ENCODE measurements at regions not wholly inside any gene's neighbourhood (a gene's known extent, or its start where the extent isn't known, plus 50 kb on each side); places are given as distances from the start of the nearest gene placed in this dataset.

DNA sequence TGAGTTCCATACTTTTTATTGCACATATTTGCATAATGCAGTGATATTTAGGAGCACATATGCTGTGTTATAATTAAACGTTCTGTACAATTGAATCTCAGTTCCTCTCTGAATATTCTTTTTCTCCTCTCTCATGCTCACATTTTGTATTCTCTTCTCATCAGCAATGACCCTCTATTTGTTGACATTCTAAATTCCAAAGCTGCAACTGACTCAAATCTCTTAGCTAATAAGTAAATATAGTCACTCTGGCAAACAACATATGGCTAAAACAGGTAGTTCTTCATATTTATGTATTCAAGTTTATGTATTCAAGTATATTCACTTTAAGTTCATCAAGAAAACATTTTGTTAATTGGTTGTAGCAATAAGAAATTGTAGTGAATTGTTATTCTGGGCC is 907.4 kb upstream of the VRK2 start:
- Histone ChIP-seq H4K20me1 (replicated peaks in 1 of 2; ENCODE audit: control insufficient read depth in 1 of 2, insufficient read depth in 2 of 2, low read length in 2 of 2) (no peaks in the 10 kb centered on the region), H4K91ac (replicated peaks; ENCODE audit: insufficient read length, low read length) (no peak overlapping the region), H2BK120ac (replicated peaks; ENCODE audit: low read depth, low read length) (no peak overlapping the region), H3K23ac (ENCODE audit: insufficient read length) (no peak overlapping the region), H3K27me3 (replicated peaks in 1 of 4; ENCODE audit: control insufficient read depth in 3 of 4, extremely low read depth in 1 of 4, insufficient read depth in 3 of 4, low read length in 3 of 4) (no peaks in the 10 kb centered on the region), H2AK5ac (ENCODE audit: low read depth, low read length) (no peak overlapping the region), H2BK20ac (ENCODE audit: low read length) (no peak overlapping the region), H3K56ac (replicated peaks; ENCODE audit: insufficient read length, low read depth, low read length) (no peak overlapping the region), H2BK15ac (ENCODE audit: low read length) (no peak overlapping the region), H3K18ac (ENCODE audit: extremely low read depth, low read length) (no peak overlapping the region), H3K4me3 (ENCODE audit: extremely low read depth in 1 of 4, insufficient read depth in 2 of 4, low read depth in 3 of 4, low read length in 4 of 4) (no peak overlapping the region), H3K14ac (ENCODE audit: insufficient read length) (no peak overlapping the region), H3K36me3 (ENCODE audit: control insufficient read depth in 2 of 4, insufficient read depth in 4 of 4, low read length in 3 of 4) (no peaks in the 10 kb centered on the region), H3K23me2 (ENCODE audit: low read depth, low read length) (no peaks in the 10 kb centered on the region), H3K79me1 (ENCODE audit: low read depth, low read length) (no peaks in the 10 kb centered on the region), H4K5ac (ENCODE audit: insufficient read length, low read depth, low read length) (no peak overlapping the region), H2AFZ (ENCODE audit: low read length) (no peak overlapping the region), H3K4me1 (replicated peaks in 1 of 4; ENCODE audit: control insufficient read depth in 3 of 4, insufficient read depth in 4 of 4, low read length in 3 of 4) (no peaks in the 10 kb centered on the region), H3K27ac (ENCODE audit: low read depth, low read length) (no peak overlapping the region), H3K9me3 (ENCODE audit: insufficient read depth in 2 of 2, low read depth in 1 of 2, low read length in 1 of 2) (no peaks in the 10 kb centered on the region), H3K4ac (replicated peaks; ENCODE audit: insufficient read length, low read depth, low read length) (no peak overlapping the region), H3K9ac (replicated peaks in 1 of 4; ENCODE audit: extremely low read depth in 1 of 4, low read depth in 3 of 4, low read length in 3 of 4) (no peak overlapping the region), H2BK12ac (ENCODE audit: low read depth, low read length) (no peak overlapping the region), H4K8ac (ENCODE audit: extremely low read depth, insufficient read depth, low read length) (no peak overlapping the region), H3K79me2 (ENCODE audit: control insufficient read depth in 1 of 2, insufficient read depth in 2 of 2, low read length in 2 of 2) (no peaks in the 10 kb centered on the region), H2BK5ac (ENCODE audit: low read depth, low read length) (no peak overlapping the region), H3K4me2 (ENCODE audit: insufficient read depth in 1 of 2, low read depth in 2 of 2, low read length in 2 of 2) (no peak overlapping the region)
- TF ChIP-seq SIN3A (conservative IDR thresholded peaks at IDR 0.05 in 1 of 2, IDR thresholded peaks at IDR 0.05 in 1 of 2; ENCODE audit: low read depth in 1 of 2, low read length in 2 of 2), result no peak
- TF ChIP-seq SIX5 (IDR thresholded peaks at IDR 0.05; ENCODE audit: low read depth, low read length), result no peak
- TF ChIP-seq EGR1 (IDR thresholded peaks at IDR 0.05; ENCODE audit: borderline replicate concordance, low read depth, low read length), result no peak
- no peak for TF ChIP-seq TAF1 (IDR thresholded peaks at IDR 0.05; ENCODE audit: low read depth, low read length)
- TF ChIP-seq FOSL1 (IDR thresholded peaks at IDR 0.05; ENCODE audit: insufficient read depth, low read depth, low read length), result no peak
- no peak for TF ChIP-seq TAF7 (optimal IDR thresholded peaks at IDR 0.05; ENCODE audit: borderline replicate concordance, low read depth, low read length)
- TF ChIP-seq KDM5A (IDR thresholded peaks at IDR 0.05; ENCODE audit: low read length), result no peak
- no peak for TF ChIP-seq CBX5 (IDR thresholded peaks at IDR 0.05; ENCODE audit: low read depth, low read length)
- no peak for TF ChIP-seq TCF12 (IDR thresholded peaks at IDR 0.05; ENCODE audit: low read depth, low read length)
- no peak for TF ChIP-seq KDM4A (IDR thresholded peaks at IDR 0.05; ENCODE audit: low read depth, low read length, severe bottlenecking)
- TF ChIP-seq TEAD4 (IDR thresholded peaks at IDR 0.05; ENCODE audit: low read depth, low read length), result no peak
- TF ChIP-seq JUN (IDR thresholded peaks at IDR 0.05; ENCODE audit: low read depth, low read length), result no peak
- TF ChIP-seq, protein P1, sequence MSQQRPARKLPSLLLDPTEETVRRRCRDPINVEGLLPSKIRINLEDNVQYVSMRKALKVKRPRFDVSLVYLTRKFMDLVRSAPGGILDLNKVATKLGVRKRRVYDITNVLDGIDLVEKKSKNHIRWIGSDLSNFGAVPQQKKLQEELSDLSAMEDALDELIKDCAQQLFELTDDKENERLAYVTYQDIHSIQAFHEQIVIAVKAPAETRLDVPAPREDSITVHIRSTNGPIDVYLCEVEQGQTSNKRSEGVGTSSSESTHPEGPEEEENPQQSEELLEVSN (IDR thresholded peaks at IDR 0.05), result no peak
- WGBS, 2 experiments (ENCODE audit: extremely low coverage in 1 of 2, insufficient coverage in 1 of 2, insufficient read length in 1 of 2, insufficient replicate concordance in 2 of 2, low coverage in 1 of 2, low lambda C conversion rate in 2 of 2, missing lambda C conversion rate in 1 of 2), result 88% methylated on average over 1 of the region's 1 CpG; no CpG with 5 or more reads in 1 of the 2 experiments
- DNase-seq (ENCODE audit: low read depth in 1 of 2, low spot score in 2 of 2), result no peak
- no peak for FAIRE-seq
- ChIA-PET POLR2A (ENCODE audit: partially characterized antibody) (no interaction called here), CTCF (ENCODE audit: partially characterized antibody) (no interaction called here)

Measured in H1 (cell line).